Natural killer cell (primary cell): ENCODE measurements at regions not wholly inside any gene's neighbourhood (a gene's known extent, or its start where the extent isn't known, plus 50 kb on each side); places are given as distances from the start of the nearest gene placed in this dataset.

Experiments
- ATAC-seq, 3 donors: fragments of 150-1000 bp in 2 of 3; fragments of 200-7000 bp in 1 of 3; cut with Tn5 transposase; 1 replicate in 1 of 3; 2 replicates in 2 of 3; pipeline ENCODE4 v1.10.0; 2021; ENCODE audit warnings: mild to moderate bottlenecking in 2 of 3, moderate library complexity in 2 of 3
- DNase-seq, 2 donors: peaks; one replicate each; pipeline versions ENCODE4 v3.0.0 to v3.0.0-alpha.2; 2013 to 2021; ENCODE audit warnings: mixed read lengths in 1 of 2
- H3K27ac ChIP-seq: one replicate; pipeline ENCODE4 v1.5.1; 2013; ENCODE audit warnings: mild to moderate bottlenecking, low read length
- H3K27me3 ChIP-seq: one replicate; pipeline ENCODE4 v1.6.1; 2013; ENCODE audit warnings: low read length; ENCODE audit not compliant: control insufficient read depth, insufficient read depth
- H3K36me3 ChIP-seq: one replicate; pipeline ENCODE4 v1.6.1; 2013; ENCODE audit warnings: low read length; ENCODE audit not compliant: control insufficient read depth, insufficient read depth
- H3K4me1 ChIP-seq: one replicate; pipeline ENCODE4 v1.6.1; 2013; ENCODE audit warnings: low read length; ENCODE audit not compliant: control insufficient read depth, insufficient read depth
- H3K4me3 ChIP-seq: one replicate; pipeline ENCODE4 v1.5.1; 2013; ENCODE audit warnings: low read length
- H3K9me3 ChIP-seq: one replicate; pipeline ENCODE4 v1.6.1; 2013; ENCODE audit warnings: low read length; ENCODE audit not compliant: control insufficient read depth, insufficient read depth
- H3K27ac Mint-ChIP-seq, 2 donors: one replicate each; pipeline ENCODE4 v1.8.0; 2022; ENCODE audit warnings: mild to moderate bottlenecking in 2 of 2, mixed read lengths in 2 of 2, moderate library complexity in 1 of 2
- H3K27me3 Mint-ChIP-seq, 2 donors: one replicate each; pipeline ENCODE4 v1.8.0; 2022; ENCODE audit warnings: low read depth in 2 of 2, mixed read lengths in 2 of 2
- H3K36me3 Mint-ChIP-seq: one replicate; pipeline ENCODE4 v1.8.0; 2022; ENCODE audit warnings: mixed read lengths
- H3K4me1 Mint-ChIP-seq, 2 donors: one replicate each; pipeline ENCODE4 v1.8.0; 2022; ENCODE audit warnings: mixed read lengths in 2 of 2
- H3K4me3 Mint-ChIP-seq: one replicate; pipeline ENCODE4 v1.8.0; 2022; ENCODE audit warnings: mild to moderate bottlenecking, moderate library complexity, mixed read lengths
- H3K9me3 Mint-ChIP-seq, 2 donors: one replicate each; pipeline ENCODE4 v1.8.0; 2022; ENCODE audit warnings: mixed read lengths in 2 of 2
- WGBS: methylation state at CpG from one replicate; pipeline ENCODE4 v1.1.7; 2013; ENCODE audit warnings: missing lambda C conversion rate; ENCODE audit not compliant: insufficient coverage; 5-methylcytosine and 5-hydroxymethylcytosine counted together
- intact Hi-C: fragments of 100-400 bp; cut with micrococcal nuclease; formaldehyde crosslinking; loops from one replicate; pipeline ENCODE4 v1.14.2; 2022
- TF ChIP-seq, protein P1 (sequence below): fragments of 200-600 bp; IDR thresholded peaks from one replicate; pipeline ENCODE4 v1.8.0; 2022; ENCODE audit warnings: antibody characterized with exemption

DNA sequence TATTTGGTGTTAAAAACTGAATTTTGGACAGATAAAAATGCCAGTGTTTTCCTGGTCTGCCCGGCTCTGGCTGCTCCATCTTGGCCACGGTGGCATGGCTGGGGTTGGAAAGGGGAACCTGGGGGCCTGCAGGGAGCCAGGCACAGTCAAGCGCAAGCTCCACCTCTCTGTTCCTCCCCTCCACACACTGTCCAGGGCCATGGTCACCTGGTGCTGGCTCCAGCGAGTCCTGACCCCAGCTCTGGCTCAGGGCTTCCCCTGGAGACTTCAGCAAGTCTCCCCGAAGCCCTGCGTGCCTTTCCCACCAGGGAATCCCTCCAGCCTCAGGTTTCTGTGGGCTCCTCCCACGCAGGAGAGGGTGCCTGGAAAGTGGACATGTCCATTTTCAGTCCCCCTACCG, 298.5 kb downstream of the QKI start:
- Mint-ChIP-seq H3K27me3 (peaks cover 0 to 4% of the 10 kb centered on the region in 2 donors), H3K36me3 (no peaks in the 10 kb centered on the region), H3K4me3 (no peak overlapping the region), H3K4me1 (peaks cover 30 to 48% of the 10 kb centered on the region in 2 donors), H3K9me3 (no peaks in the 10 kb centered on the region), H3K27ac (peak overlapping the region in 1 of 2 donors; percentile 73)
- Histone ChIP-seq H3K27me3 (no peaks in the 10 kb centered on the region), H3K4me3 (no peak overlapping the region), H3K4me1 (peaks cover 59% of the 10 kb centered on the region), H3K9me3 (no peaks in the 10 kb centered on the region), H3K36me3 (no peaks in the 10 kb centered on the region), H3K27ac (no peak overlapping the region)
- ATAC-seq, result no peak
- TF ChIP-seq, protein P1, sequence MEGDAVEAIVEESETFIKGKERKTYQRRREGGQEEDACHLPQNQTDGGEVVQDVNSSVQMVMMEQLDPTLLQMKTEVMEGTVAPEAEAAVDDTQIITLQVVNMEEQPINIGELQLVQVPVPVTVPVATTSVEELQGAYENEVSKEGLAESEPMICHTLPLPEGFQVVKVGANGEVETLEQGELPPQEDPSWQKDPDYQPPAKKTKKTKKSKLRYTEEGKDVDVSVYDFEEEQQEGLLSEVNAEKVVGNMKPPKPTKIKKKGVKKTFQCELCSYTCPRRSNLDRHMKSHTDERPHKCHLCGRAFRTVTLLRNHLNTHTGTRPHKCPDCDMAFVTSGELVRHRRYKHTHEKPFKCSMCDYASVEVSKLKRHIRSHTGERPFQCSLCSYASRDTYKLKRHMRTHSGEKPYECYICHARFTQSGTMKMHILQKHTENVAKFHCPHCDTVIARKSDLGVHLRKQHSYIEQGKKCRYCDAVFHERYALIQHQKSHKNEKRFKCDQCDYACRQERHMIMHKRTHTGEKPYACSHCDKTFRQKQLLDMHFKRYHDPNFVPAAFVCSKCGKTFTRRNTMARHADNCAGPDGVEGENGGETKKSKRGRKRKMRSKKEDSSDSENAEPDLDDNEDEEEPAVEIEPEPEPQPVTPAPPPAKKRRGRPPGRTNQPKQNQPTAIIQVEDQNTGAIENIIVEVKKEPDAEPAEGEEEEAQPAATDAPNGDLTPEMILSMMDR, result no peak
- WGBS, result 70% methylated on average over 7 of the region's 8 CpGs
- intact Hi-C loops, result no loop called here
- DNase-seq, result no peak

DNA sequence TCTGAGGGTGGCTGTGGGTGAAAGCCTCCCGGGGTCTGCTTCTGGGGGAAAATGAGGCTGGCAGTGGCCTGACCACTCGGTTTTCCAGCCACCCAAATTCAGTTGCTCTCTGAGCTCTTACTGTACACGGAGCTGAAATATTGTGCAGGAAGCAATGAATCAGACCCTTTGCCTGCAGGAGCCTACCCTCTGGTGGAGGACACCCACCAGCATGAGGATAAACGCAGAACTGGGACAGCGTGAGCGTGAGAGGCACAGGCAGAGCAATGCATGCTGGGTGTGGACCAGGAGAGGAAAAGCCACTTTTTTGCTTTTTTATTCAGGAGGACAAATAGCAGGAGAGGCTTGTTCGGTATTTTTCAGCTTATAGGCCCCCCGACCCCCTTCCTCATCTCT, 298.0 kb downstream of the QKI start:
- H3K36me3 ChIP-seq, result no peaks in the 10 kb centered on the region
- peak overlapping the region; percentile 11 for H3K27ac ChIP-seq
- no peak overlapping the region for H3K4me3 ChIP-seq
- Mint-ChIP-seq H3K9me3 (no peaks in the 10 kb centered on the region), H3K27ac (peak overlapping the region in 1 of 2 donors; percentile 73), H3K4me1 (peaks cover 34 to 52% of the 10 kb centered on the region in 2 donors), H3K4me3 (peak overlapping the region; percentile 37), H3K27me3 (peaks cover 0 to 4% of the 10 kb centered on the region in 2 donors), H3K36me3 (no peaks in the 10 kb centered on the region)
- DNase-seq (no peak), ATAC-seq (peak in 2 of 3 donors; percentile 31 to 33)
- 56% methylated on average over 8 of the region's 8 CpGs for WGBS
- H3K4me1 ChIP-seq, result peaks cover 63% of the 10 kb centered on the region
- intact Hi-C loops, result no loop called here
- TF ChIP-seq, protein P1, result no peak
- no peaks in the 10 kb centered on the region for H3K9me3 ChIP-seq
- no peaks in the 10 kb centered on the region for H3K27me3 ChIP-seq

DNA sequence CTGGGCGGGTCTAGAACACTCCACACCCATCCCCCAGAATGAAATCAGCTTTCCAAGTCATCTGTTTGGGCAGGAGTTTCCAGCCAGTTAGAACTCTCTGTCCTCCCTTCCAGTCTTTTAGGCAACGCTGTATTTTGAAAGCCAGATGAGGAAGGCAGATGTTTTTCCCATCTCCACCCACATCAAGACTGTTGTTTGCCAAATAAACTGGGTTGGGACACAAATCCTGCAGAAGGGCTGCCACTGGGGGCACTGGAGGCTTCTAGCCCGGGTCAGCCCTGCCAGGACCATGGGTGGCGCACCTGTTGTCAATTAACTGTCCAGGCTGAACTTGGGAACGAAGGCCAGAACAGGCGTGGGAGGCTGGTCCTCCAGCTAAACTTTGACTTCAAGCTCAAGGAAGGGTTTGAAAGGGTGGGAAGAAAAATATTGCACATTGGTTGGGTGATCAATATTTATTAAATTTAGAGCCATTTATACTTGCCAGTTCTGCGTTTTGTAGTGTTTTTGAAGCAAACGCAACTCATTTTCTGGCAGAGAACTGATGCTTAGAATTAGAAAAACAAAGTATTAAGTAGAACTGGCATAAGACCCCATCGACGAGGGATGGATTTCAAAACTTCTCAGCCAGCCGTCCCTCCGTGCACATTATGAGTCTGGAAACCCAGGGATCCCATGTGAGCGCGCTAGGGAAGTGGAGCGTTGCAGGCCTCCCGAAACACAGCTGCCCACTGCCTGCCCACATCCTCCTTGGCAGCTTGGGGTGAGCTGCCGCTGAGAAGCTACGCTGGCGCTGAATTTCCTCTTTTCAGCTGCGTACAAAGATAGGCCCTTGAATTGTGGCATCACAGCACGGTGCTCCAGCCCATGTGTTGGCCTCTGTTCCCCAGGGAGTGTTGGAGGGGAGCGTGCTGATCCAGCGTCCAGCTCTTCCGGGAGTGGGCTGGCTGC, 297.4 kb downstream of the QKI start:
- Histone ChIP-seq H3K4me1 (peaks cover 66% of the 10 kb centered on the region), H3K27ac (peak overlapping the region; percentile 11), H3K9me3 (no peaks in the 10 kb centered on the region), H3K4me3 (no peak overlapping the region), H3K36me3 (no peaks in the 10 kb centered on the region), H3K27me3 (no peaks in the 10 kb centered on the region)
- peak overlapping the region in 1 of 2 donors; percentile 73 for H3K27ac Mint-ChIP-seq
- no peaks in the 10 kb centered on the region for H3K27me3 Mint-ChIP-seq
- peak in 1 of 2 donors; percentile 18 for DNase-seq
- TF ChIP-seq, protein P1, result no peak
- intact Hi-C loops, result no loop called here
- peaks cover 41 to 54% of the 10 kb centered on the region in 2 donors for H3K4me1 Mint-ChIP-seq
- peak; percentile 56 to 78 (median 58) for ATAC-seq
- H3K9me3 Mint-ChIP-seq, result no peaks in the 10 kb centered on the region
- 24% methylated on average over 24 of the region's 24 CpGs for WGBS
- H3K36me3 Mint-ChIP-seq, result no peaks in the 10 kb centered on the region
- H3K4me3 Mint-ChIP-seq, result peak overlapping the region; percentile 37
